ENCODE measurements at regions not wholly inside any gene's neighbourhood (a gene's known extent, or its start where the extent isn't known, plus 50 kb on each side); places are given as distances from the start of the nearest gene placed in this dataset.

- Mint-ChIP-seq H3K9me3 (no peaks in the 10 kb centered on the region), H3K27ac (no peak overlapping the region)
- TF ChIP-seq CTCF (IDR thresholded peaks at IDR 0.05; ENCODE audit: unreplicated experiment in 3 of 3), result no peak
Measured at GRCh38 chr12:60920841-60921495, 1325.1 kb downstream of the SLC16A7 start.

GRCh38 chr12:60921541-60921940, 1325.7 kb downstream of the SLC16A7 start:
- no peaks in the 10 kb centered on the region for H3K4me1 Mint-ChIP-seq
- no peak overlapping the region for H3K27ac Mint-ChIP-seq
- TF ChIP-seq CTCF (IDR thresholded peaks at IDR 0.05; ENCODE audit: unreplicated experiment in 3 of 3), result no peak

More at GRCh38 chr12:60920841-60921495, 1325.1 kb downstream of the SLC16A7 start:
- Mint-ChIP-seq H3K36me3 (ENCODE audit: low read depth) (no peaks in the 10 kb centered on the region), H3K27me3 (ENCODE audit: low read depth) (no peaks in the 10 kb centered on the region), H3K4me1 (no peaks in the 10 kb centered on the region), H3K4me3 (no peak overlapping the region)

GRCh38 chr12:60926256-60926655, 1330.4 kb downstream of the SLC16A7 start:
- TF ChIP-seq CTCF (IDR thresholded peaks at IDR 0.05; ENCODE audit: unreplicated experiment in 3 of 3), result no peak
- no peak overlapping the region for H3K4me3 Mint-ChIP-seq
- peaks cover 3% of the 10 kb centered on the region for H3K9me3 Mint-ChIP-seq
- H3K27me3 Mint-ChIP-seq (ENCODE audit: low read depth), result no peaks in the 10 kb centered on the region
- no peaks in the 10 kb centered on the region for H3K36me3 Mint-ChIP-seq (ENCODE audit: low read depth)
- H3K27ac Mint-ChIP-seq, result no peak overlapping the region
- no peaks in the 10 kb centered on the region for H3K4me1 Mint-ChIP-seq

More at GRCh38 chr12:60921541-60921940, 1325.7 kb downstream of the SLC16A7 start:
- Mint-ChIP-seq H3K9me3 (no peaks in the 10 kb centered on the region), H3K4me3 (no peak overlapping the region), H3K27me3 (ENCODE audit: low read depth) (no peaks in the 10 kb centered on the region), H3K36me3 (ENCODE audit: low read depth) (no peaks in the 10 kb centered on the region)

GRCh38 chr12:60930151-60930550, 1330.1 kb upstream of the USP15 start:
- no peak for TF ChIP-seq CTCF (IDR thresholded peaks at IDR 0.05; ENCODE audit: unreplicated experiment in 3 of 3)
- Mint-ChIP-seq H3K27ac (no peak overlapping the region), H3K4me1 (no peaks in the 10 kb centered on the region), H3K9me3 (peaks cover 16% of the 10 kb centered on the region), H3K4me3 (no peak overlapping the region), H3K36me3 (ENCODE audit: low read depth) (no peaks in the 10 kb centered on the region), H3K27me3 (ENCODE audit: low read depth) (no peaks in the 10 kb centered on the region)

- TF ChIP-seq CTCF (IDR thresholded peaks at IDR 0.05; ENCODE audit: unreplicated experiment in 3 of 3), result no peak
- Mint-ChIP-seq H3K27me3 (ENCODE audit: low read depth) (no peaks in the 10 kb centered on the region), H3K36me3 (ENCODE audit: low read depth) (no peaks in the 10 kb centered on the region), H3K9me3 (peaks cover 15% of the 10 kb centered on the region), H3K4me3 (no peak overlapping the region), H3K4me1 (no peaks in the 10 kb centered on the region), H3K27ac (no peak overlapping the region)
Measured at GRCh38 chr12:60935981-60936761, 1324.0 kb upstream of the USP15 start.

All from nephron (organoid).